ENCODE measurements at regions not wholly inside any gene's neighbourhood (a gene's known extent, or its start where the extent isn't known, plus 50 kb on each side); places are given as distances from the start of the nearest gene placed in this dataset.
"Not testable (repeated sequence)": the region's sequence is repeated elsewhere in the genome, so short reads cannot be mapped to it uniquely, and the experiment has no call there.

DNA sequence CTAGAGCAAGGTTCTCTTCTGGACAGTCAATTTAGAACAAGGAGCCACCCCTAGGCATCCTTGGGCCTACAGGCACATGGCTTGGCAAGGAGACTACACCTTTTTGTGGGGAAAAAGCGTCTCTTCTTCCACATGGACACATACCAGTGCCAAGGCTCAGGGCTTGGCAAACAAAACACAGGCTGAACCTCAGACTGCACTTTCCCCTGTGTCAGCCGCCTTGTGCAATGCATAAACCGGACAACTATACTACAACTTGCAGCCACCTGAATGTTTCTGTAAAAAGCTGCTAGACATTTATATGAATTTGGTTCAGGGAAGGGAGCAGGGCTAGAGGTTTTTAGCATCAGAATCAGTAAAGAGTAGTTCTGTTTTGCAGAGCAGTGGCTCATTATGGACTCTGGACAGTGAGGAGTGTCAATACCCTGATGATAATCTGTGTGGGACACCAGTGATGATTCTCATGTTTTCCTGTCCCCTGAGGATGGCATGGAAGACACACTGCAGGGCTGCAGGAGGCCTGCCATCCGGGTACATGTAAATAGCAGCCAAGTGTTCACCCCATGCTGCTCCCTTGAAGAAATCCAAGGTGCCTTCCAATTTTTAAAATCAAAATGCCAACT lies 118.9 kb downstream of the GATA3 start:
- no peak for DNase-seq (ENCODE audit: low read depth in 2 of 2)

GRCh38 chr10:8173866-8174243 lies 119.4 kb downstream of the GATA3 start:
- no peak for DNase-seq (ENCODE audit: low read depth in 2 of 2)

DNA sequence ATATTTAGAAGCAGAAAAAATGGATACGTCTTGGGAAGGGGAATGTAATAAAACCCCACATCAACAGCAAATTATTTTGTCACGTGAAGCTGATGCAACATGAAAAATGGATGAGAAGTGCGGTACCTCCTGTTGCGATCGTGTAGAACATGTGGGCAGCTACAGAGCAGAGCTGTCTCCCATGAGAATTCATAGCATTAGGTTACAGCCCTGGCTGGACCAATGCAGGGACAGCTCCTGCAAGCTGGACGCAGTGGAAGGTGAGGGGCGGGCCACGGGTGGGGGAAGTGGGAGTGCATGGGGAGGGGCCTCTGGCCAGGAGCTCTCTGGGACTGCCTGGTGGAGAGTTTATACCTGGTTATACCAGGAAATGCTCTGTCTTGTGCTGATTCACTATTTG lies 120.3 kb downstream of the GATA3 start:
- DNase-seq (ENCODE audit: low read depth in 2 of 2): no peak

DNA sequence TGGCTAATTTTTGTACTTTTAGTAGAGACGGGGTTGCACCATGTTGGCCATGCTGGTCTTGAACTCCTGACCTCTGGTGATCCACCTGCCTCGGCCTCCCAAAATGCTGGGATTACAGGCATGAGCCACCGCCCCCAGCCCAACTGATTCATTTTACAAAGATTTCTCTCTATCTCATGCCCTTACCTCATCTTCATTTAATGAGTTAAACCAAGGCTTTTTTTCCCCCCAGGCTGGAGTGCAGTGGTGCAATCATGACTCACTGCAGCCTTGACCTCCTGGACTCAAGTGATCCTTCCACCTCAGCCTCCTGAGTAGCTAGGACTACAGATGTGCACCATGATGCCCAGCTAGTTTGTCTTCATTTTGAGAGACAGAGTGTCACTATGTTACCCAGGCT lies 123.0 kb downstream of the GATA3 start:
- DNase-seq (ENCODE audit: low read depth in 2 of 2): not testable (repeated sequence)

DNA sequence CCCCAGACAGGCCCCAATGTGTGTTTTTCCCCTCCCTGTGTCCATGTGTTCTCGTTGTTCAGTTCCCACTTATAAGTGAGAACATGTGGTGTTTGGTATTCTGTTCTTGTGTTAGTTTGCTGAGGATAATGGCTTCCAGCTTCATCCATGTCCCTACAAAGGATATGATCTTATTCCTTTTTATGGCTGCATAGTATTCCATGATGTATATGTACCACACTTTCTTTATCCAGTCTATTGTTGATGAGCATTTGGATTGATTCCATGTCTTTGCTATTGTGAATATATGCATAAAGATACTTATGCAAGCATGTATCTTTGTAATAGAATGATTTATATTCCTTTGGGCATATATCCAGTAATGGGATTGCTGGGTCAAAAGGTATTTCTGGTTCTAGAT lies 125.3 kb downstream of the GATA3 start:
- DNase-seq (ENCODE audit: low read depth in 2 of 2): not testable (repeated sequence)

DNA sequence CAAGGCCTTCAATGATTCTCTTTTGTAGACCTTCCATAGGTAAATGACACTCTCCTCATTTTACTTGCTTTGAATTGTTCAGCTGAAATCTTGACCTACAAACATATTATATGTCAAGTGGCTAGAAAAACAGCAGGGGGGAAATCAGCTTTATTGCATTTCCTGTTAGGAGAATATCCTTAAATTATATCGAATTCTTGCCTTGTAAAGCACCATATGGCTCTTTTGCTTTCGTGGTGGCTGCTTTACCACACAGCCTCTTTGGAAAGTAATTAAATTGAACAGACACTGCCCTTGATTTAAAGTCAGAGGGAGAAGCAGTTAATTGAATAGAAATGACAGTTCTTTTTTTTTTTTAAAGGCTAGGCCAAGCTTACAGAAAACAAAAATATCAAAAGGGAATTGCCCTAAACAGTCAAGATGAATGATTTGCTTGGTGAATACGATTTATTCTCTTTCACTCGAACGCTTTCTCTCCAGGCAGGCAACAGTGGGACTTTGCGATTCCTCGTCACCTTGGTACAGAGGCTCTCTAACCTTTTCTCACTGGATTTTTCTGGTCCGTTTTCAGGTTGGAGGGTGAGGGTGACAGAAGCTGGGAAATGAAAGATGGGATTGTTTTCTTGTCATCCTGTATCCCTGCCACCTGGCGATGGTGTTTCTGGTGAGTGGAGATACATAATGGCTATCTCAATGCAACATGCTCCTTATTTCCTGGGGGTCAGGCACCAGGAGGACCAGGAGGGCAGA lies 126.0 kb downstream of the GATA3 start:
- DNase-seq (ENCODE audit: low read depth in 2 of 2): no peak

DNA sequence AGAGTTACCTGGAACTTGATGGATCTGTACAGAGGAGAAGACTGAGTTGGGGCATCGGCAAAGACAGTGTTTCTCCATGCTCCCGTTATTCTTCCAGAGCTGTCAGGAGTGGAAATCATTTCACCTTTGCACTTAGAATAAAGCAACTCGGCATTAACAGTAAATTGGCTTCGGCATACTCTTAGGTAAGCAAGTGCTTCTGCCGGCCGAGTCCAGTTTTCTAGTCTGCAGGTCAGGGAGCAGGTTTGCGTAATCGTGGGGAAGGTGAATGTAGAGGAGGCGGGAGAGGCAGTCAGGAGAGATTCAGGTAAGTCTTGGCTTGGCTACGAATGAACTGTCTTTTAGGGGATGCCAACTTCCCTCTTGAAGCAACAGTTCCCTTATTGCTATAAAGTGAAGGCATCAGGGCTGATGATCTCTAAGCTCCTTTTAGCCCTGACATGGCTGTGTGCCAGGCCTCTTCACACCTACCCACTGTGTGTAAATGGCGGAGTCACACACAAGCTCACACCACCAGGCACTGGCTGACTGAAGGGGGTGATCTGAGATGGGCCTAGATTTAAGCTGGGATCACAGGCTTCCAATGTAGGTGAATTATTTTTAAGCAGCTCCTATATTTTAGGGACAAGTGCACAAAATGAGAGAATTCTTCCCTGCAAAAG lies 127.1 kb downstream of the GATA3 start:
- DNase-seq (ENCODE audit: low read depth in 2 of 2): no peak

GRCh38 chr10:8182806-8183205 lies 128.3 kb downstream of the GATA3 start:
- no peak for DNase-seq (ENCODE audit: low read depth in 2 of 2)

DNA sequence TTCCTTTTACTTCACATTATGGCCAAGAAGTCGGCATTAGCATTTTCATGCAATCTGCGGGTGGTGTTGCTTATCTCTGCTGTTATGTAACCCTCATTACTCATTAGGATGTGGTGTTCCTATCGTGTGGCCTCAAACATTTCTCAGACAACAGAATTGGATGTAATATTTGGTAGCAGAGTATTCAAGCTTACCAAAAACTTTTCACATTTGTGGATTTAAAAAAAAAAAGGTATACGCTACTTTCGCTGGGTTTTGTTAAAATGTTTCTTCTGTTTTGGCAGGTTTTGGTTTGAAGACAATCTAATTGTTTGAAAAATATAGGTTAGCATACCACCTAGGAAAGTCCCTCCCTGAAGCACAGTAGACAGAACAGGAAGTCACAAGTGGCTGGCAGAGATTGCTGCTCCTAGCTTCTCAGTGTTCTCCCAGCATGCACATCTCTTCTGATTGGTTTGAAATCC lies 128.8 kb downstream of the GATA3 start:
- no peak for DNase-seq (ENCODE audit: low read depth in 2 of 2)

DNA sequence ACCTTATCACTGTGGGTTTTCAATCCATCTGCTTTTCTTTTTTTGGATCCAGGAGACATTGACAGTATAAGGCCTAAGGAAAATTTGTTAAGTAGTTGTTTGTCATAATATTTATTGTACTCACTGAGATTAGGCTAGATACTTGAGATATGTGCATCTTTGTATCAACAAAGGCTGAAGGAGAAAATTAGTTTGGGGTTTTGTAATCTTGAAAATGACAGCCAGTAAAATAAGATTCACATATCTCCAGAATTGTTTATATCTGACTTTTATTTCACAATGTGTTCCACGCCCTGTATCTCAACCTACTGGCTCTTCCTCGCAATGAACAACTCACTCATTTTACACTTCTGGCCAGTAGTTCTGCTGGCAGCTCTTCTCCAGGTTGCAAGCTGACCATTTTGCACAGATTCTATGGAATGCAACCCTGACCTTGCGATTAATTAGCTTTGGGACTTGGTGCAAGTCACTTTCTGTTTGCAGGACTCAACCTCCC lies 132.7 kb downstream of the GATA3 start:
- no peak for DNase-seq (ENCODE audit: low read depth in 2 of 2)

DNA sequence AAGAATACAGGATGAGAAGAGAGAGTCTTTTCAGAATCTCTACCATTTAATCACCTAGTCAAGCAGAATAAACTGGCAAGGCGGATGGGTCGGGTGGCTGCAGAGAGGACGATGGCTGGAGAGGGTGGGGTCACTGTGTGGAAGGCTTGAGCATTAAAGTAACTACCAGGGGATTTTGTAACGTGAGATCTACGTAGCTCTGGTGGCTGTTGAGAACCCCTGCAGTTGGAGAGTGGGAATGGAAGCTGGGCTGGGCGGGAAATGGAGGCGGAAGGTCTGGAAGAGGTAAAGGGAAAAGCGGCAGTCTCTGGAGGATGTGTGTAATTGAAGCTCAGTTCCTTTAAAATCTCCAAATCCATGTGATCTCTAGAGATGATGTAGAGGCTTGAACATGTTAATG lies 135.0 kb downstream of the GATA3 start:
- DNase-seq (ENCODE audit: low read depth in 2 of 2): no peak

DNA sequence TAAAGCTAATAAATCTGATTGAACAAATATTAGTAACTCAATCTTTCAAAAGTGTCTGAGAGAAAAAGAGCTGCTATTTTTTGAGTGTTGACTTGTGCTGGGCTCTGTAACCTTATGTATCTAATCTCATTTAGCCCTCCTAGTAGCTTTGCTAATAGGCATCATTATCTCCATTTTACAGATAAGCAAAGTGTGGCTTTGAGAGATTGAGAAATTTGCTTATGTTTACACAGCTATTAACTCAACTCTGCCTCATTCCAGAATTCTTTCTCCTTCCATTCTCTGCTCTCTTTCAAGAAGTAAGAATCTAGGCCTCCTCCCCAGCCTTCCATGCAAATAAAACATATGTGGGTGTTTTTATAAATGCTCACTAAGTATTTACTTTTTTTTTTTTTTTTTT lies 137.8 kb downstream of the GATA3 start:
- no peak for DNase-seq (ENCODE audit: low read depth in 2 of 2)

DNA sequence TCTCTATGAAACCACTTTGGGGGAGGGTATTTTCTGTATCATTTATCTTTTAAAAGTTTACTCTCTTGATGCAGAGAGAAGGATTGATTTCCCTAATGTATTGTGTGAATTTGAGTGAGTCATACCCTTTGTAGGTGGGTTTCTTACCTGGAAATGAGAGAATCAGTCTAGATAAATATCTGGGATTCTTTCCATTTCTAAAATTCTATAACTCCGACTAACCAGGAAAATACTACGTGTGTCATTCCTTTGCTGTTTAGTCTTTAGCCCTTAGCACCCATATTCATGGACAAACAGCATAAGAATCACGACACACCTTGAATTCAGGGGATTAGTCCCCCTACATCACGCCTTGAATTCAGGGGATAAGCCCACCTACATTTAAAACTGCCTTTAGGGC lies 139.1 kb downstream of the GATA3 start:
- no peak for DNase-seq (ENCODE audit: low read depth in 2 of 2)

- DNase-seq (ENCODE audit: low read depth in 2 of 2): no peak
Measured at GRCh38 chr10:8194050-8194449, 139.6 kb downstream of the GATA3 start.

DNA sequence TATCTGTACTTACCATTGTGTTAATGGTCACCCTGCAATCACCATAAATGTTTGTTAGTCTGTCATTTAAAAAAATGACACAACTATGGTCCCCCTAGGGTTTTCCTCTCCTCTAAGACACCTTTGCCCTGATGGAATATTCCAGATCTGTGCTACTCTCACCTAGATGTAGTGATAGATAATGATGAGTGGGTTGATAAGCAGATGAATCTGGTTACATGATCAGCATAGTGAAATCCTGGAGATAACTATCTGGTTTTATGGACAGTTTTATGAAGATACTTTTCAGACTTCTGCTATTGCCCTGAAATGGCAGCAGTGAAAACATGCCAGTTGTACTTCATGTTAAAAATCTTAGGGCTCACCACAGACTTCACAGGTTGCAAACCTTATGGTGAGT lies 152.4 kb downstream of the GATA3 start:
- DNase-seq (ENCODE audit: low read depth in 2 of 2): no peak

DNA sequence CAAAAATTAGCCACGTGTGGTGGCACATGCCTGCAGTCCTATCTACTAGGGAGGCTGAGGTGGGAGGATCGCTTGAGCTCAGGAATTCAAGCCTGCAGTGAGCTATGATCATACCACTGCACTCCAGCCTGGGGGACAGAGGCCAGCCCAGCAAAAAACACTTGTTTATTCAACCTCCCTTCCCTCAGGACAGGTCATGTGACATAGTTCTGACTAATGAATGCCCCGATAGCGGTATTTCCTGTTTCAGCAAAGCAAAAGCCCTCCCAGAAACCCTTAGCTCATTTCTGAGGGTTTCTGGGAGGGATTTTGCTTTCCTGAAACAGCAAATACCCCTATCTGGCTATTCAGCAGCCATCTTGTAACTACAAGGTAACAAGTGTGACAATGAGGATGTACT lies 157.1 kb downstream of the GATA3 start:
- DNase-seq (ENCODE audit: low read depth in 2 of 2): no peak

GRCh38 chr10:8213735-8214134 lies 159.2 kb downstream of the GATA3 start:
- DNase-seq (ENCODE audit: low read depth in 2 of 2): no peak

DNA sequence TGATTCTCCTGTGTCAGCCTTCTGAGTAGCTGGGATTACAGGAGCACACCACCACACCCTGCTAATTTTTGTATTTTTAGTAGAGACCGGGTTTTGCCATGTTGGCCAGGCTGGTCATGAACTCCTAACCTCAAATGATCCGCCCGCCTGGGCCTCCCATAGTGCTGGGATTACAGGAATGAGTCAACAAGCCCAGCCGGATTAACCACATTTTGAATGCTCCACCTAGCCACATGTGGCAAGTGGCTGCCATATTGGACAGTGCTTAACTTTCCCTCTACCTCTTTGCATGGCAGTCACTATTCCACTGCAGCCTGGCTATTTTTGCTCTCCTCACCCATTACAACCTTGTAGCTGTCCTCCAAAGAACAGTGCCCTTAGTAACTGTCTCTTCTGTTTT lies 160.1 kb downstream of the GATA3 start:
- DNase-seq (ENCODE audit: low read depth in 2 of 2): no peak

DNA sequence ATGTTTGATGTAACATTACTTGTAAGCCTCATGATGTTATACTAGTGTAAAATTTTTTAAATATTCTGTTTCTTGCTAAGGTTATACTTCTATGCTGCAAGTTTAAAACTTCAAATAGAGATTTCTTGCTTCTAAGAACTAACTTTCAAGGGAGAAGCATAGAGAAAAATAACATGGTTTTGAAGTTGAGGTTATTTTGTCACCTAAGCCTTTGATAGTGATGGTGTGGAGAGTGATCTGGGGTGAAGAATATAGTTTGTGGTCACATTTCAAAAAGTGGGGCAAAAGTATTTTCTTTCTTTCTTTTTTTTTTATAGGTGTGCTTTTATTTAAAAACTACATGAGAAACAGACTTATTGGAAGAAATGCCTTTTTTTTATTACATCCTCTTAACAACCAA lies 162.4 kb downstream of the GATA3 start:
- no peak for DNase-seq (ENCODE audit: low read depth in 2 of 2)

GRCh38 chr10:8221451-8221850 lies 167.0 kb downstream of the GATA3 start:
- DNase-seq (ENCODE audit: low read depth in 2 of 2): no peak

GRCh38 chr10:8224591-8224990 lies 170.1 kb downstream of the GATA3 start:
- no peak for DNase-seq (ENCODE audit: low read depth in 2 of 2)

GRCh38 chr10:8225187-8225586 lies 170.7 kb downstream of the GATA3 start:
- no peak for DNase-seq (ENCODE audit: low read depth in 2 of 2)

GRCh38 chr10:8227246-8227645 lies 172.8 kb downstream of the GATA3 start:
- no peak for DNase-seq (ENCODE audit: low read depth in 2 of 2)
